H1 (cell line): ENCODE measurements at regions not wholly inside any gene's neighbourhood (a gene's known extent, or its start where the extent isn't known, plus 50 kb on each side); places are given as distances from the start of the nearest gene placed in this dataset.

Source experiments
- CTBP2 ChIP-seq: IDR thresholded peaks from 2 replicates; pipeline ENCODE4 v1.7.0; 2011; ENCODE audit warnings: borderline replicate concordance, mild to moderate bottlenecking, moderate library complexity, mixed read lengths, low read length; ENCODE audit not compliant: insufficient read depth, insufficient read length
- GABPA ChIP-seq: IDR thresholded peaks from 2 replicates; pipeline ENCODE4 v1.6.1; 2011; ENCODE audit warnings: mild to moderate bottlenecking, low read length, moderate library complexity, borderline replicate concordance; ENCODE audit not compliant: insufficient read depth
- RNF2 ChIP-seq: fragments of 200-900, 300-1000 bp; sonication (generic); IDR thresholded peaks from 2 replicates; pipeline ENCODE4 v1.7.1; 2016; ENCODE audit warnings: borderline replicate concordance, low read depth, mild to moderate bottlenecking, antibody characterized with exemption, low read length; ENCODE audit not compliant: poor library complexity, severe bottlenecking; ENCODE audit errors: missing control alignments

GRCh38 chr17:17398943-17399926, 77.6 kb upstream of the MED9 start (continued):
- TF ChIP-seq GABPA (no peak), RNF2 (no peak), CTBP2 (no peak)
